SK-N-SH treated with all-trans-retinoic acid at 6 μM for 48 hours (cell line): ENCODE measurements at regions not wholly inside any gene's neighbourhood (a gene's known extent, or its start where the extent isn't known, plus 50 kb on each side); places are given as distances from the start of the nearest gene placed in this dataset.

Experiments used
- ATAC-seq: fragments of 200-7000 bp; cut with Tn5 transposase; 3 replicates; pipeline ENCODE4 v1.9.1; 2020; ENCODE audit warnings: mild to moderate bottlenecking, moderate library complexity
- BACH2 ChIP-seq: fragments of 250-450 bp; sonication (Bioruptor Pico); IDR thresholded peaks from 2 replicates; pipeline ENCODE4 v1.9.0; 2021; ENCODE audit warnings: mild to moderate bottlenecking, borderline replicate concordance
- CREB5 ChIP-seq: fragments of 250-450 bp; sonication (Bioruptor Pico); IDR thresholded peaks from 2 replicates; pipeline ENCODE4 v1.5.1; 2020; ENCODE audit warnings: low read depth, mild to moderate bottlenecking, moderate library complexity
- CSDC2 ChIP-seq: fragments of 250-450 bp; sonication (Bioruptor Pico); IDR thresholded peaks from 2 replicates; pipeline ENCODE4 v1.5.0; 2020; ENCODE audit warnings: mild to moderate bottlenecking, moderate library complexity
- CSRNP3 ChIP-seq: fragments of 250-450 bp; sonication (Bioruptor Pico); IDR thresholded peaks from 2 replicates; pipeline ENCODE4 v1.5.1; 2021; ENCODE audit warnings: mild to moderate bottlenecking, moderate library complexity
- GLIS3 ChIP-seq: fragments of 250-450 bp; sonication (Bioruptor Pico); IDR thresholded peaks from 2 replicates; pipeline ENCODE4 v1.5.0; 2020; ENCODE audit warnings: mild to moderate bottlenecking, moderate library complexity
- ISL1 ChIP-seq: fragments of 250-450 bp; sonication (Bioruptor Pico); IDR thresholded peaks from 2 replicates; pipeline ENCODE4 v2.1.2; 2022; ENCODE audit warnings: mild to moderate bottlenecking, moderate library complexity
- PATZ1 ChIP-seq: fragments of 250-450 bp; sonication (Bioruptor Pico); IDR thresholded peaks from 2 replicates; pipeline ENCODE4 v1.8.0; 2020; ENCODE audit warnings: mild to moderate bottlenecking, moderate library complexity, borderline replicate concordance
- POU6F1 ChIP-seq: fragments of 250-450 bp; sonication (Bioruptor Pico); IDR thresholded peaks from 2 replicates; pipeline ENCODE4 v1.8.0; 2021; ENCODE audit warnings: low read depth, mild to moderate bottlenecking, moderate library complexity, borderline replicate concordance
- TOX ChIP-seq: fragments of 250-450 bp; sonication (Bioruptor Pico); IDR thresholded peaks from 2 replicates; pipeline ENCODE4 v1.8.0; 2021; ENCODE audit warnings: mild to moderate bottlenecking, moderate library complexity, borderline replicate concordance
- TSHZ2 ChIP-seq: fragments of 250-450 bp; sonication (Bioruptor Pico); IDR thresholded peaks from 2 replicates; pipeline ENCODE4 v1.5.0; 2020; ENCODE audit warnings: mild to moderate bottlenecking, moderate library complexity
- ZFP3 ChIP-seq: fragments of 250-450 bp; sonication (Bioruptor Pico); IDR thresholded peaks from 2 replicates; pipeline ENCODE4 v1.5.0; 2020; ENCODE audit warnings: mild to moderate bottlenecking, moderate library complexity
- ZFP30 ChIP-seq: fragments of 450-650 bp; formaldehyde crosslinking; IDR thresholded peaks from 2 replicates; pipeline ENCODE4 v1.5.0; 2022; ENCODE audit warnings: mild to moderate bottlenecking, moderate library complexity
- ZNF70 ChIP-seq: fragments of 450-650 bp; formaldehyde crosslinking; IDR thresholded peaks from 2 replicates; pipeline ENCODE4 v1.5.0; 2020; ENCODE audit warnings: mild to moderate bottlenecking, moderate library complexity

- TF ChIP-seq TSHZ2 (CRISPR knock-in tag): no peak
- no peak for TF ChIP-seq ZFP30 (CRISPR knock-in tag)
- no peak; the same call in 1 of the 2 replicates for TF ChIP-seq CSRNP3 (CRISPR knock-in tag)
Observed at GRCh38 chr2:21452263-21452662, 328.5 kb downstream of the TDRD15 start (continued).

- ATAC-seq: no peak; the same call in 2 of the 3 replicates
- TF ChIP-seq ZNF70 (CRISPR knock-in tag) (peak; percentile 87), CSDC2 (CRISPR knock-in tag) (no peak), TSHZ2 (CRISPR knock-in tag) (no peak), POU6F1 (CRISPR knock-in tag) (no peak), ISL1 (CRISPR knock-in tag) (0 out of 2 replicates have a peak, but pooled peaks have one; percentile 3), ZFP3 (no peak), TOX (CRISPR knock-in tag) (no peak)
Observed at GRCh38 chr2:21452678-21453077, 328.9 kb downstream of the TDRD15 start.

GRCh38 chr2:21453723-21454450 is 330.1 kb downstream of the TDRD15 start:
- ATAC-seq: no peak
- no peak for TF ChIP-seq GLIS3 (CRISPR knock-in tag)
- TF ChIP-seq ZFP30 (CRISPR knock-in tag): no peak
- no peak for TF ChIP-seq PATZ1 (CRISPR knock-in tag)
- no peak for TF ChIP-seq CSRNP3 (CRISPR knock-in tag)
- no peak for TF ChIP-seq CREB5 (CRISPR knock-in tag)
- no peak for TF ChIP-seq BACH2 (CRISPR knock-in tag)
- no peak for TF ChIP-seq CSDC2 (CRISPR knock-in tag)
- TF ChIP-seq, all 23 proteins: peak for 0
